D721Med (cell line): ENCODE measurements at regions not wholly inside any gene's neighbourhood (a gene's known extent, or its start where the extent isn't known, plus 50 kb on each side); places are given as distances from the start of the nearest gene placed in this dataset.
A peak's percentile ranks its signal among the peaks of the same experiment; 100 is the strongest.

Source experiments
- DNase-seq: peaks from one replicate; pipeline ENCODE4 v3.0.0; 2011; ENCODE audit warnings: low spot score; ENCODE audit not compliant: insufficient read length
- FAIRE-seq: peaks from 2 replicates; lab custom pipeline; 2011; peaks lifted over from hg19 to GRCh38; lab: Jason Lieb, UNC
- TF ChIP-seq, protein P1 (sequence below): IDR thresholded peaks from 2 replicates; pipeline ENCODE4 v1.5.1; 2012; ENCODE audit warnings: mild to moderate bottlenecking, control low read depth; ENCODE audit not compliant: insufficient read depth; ENCODE audit errors: missing control alignments

DNA sequence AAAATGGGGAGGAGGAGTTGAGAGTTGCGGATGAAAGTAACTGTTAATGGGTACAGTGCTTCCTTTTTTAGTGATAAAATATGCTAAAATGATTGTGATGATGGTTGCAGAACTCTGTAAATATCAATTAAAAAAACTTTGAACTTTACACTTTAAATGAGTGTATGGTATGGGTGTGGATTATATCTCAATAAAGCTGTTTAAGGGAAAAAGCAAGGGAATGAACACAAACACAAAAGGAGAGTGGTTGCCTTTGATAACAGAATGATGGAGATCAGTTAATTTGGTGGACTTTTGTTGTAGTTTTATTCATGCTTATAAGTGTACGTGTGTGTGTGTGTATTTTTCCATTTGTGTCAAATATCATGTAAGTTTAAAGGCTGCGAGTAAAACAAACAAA is 186.1 kb downstream of the ZNF608 start:
- TF ChIP-seq, protein P1, sequence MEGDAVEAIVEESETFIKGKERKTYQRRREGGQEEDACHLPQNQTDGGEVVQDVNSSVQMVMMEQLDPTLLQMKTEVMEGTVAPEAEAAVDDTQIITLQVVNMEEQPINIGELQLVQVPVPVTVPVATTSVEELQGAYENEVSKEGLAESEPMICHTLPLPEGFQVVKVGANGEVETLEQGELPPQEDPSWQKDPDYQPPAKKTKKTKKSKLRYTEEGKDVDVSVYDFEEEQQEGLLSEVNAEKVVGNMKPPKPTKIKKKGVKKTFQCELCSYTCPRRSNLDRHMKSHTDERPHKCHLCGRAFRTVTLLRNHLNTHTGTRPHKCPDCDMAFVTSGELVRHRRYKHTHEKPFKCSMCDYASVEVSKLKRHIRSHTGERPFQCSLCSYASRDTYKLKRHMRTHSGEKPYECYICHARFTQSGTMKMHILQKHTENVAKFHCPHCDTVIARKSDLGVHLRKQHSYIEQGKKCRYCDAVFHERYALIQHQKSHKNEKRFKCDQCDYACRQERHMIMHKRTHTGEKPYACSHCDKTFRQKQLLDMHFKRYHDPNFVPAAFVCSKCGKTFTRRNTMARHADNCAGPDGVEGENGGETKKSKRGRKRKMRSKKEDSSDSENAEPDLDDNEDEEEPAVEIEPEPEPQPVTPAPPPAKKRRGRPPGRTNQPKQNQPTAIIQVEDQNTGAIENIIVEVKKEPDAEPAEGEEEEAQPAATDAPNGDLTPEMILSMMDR, result no peak
- no peak for DNase-seq
- FAIRE-seq, result no peak

DNA sequence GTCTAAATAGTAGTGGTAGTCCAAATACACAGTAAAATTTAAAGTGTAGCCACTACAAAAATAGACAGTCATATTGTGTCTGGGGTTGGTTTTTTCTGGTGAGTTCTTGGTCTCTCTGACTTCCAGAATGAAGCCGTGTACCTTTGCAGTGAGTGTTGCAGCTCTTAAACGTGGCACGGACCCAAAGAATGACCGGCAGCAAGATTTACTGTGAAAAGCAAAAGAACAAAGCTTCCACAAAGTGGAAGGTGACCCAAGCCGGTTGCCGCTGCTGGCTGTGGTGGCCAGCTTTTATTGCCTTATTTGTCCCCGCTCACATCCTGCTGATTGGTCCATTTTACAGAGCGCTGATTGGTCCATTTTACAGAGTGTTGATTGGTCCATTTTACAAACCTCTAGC is 188.7 kb downstream of the ZNF608 start:
- DNase-seq, result no peak
- TF ChIP-seq, protein P1, result no peak
- FAIRE-seq, result no peak

DNA sequence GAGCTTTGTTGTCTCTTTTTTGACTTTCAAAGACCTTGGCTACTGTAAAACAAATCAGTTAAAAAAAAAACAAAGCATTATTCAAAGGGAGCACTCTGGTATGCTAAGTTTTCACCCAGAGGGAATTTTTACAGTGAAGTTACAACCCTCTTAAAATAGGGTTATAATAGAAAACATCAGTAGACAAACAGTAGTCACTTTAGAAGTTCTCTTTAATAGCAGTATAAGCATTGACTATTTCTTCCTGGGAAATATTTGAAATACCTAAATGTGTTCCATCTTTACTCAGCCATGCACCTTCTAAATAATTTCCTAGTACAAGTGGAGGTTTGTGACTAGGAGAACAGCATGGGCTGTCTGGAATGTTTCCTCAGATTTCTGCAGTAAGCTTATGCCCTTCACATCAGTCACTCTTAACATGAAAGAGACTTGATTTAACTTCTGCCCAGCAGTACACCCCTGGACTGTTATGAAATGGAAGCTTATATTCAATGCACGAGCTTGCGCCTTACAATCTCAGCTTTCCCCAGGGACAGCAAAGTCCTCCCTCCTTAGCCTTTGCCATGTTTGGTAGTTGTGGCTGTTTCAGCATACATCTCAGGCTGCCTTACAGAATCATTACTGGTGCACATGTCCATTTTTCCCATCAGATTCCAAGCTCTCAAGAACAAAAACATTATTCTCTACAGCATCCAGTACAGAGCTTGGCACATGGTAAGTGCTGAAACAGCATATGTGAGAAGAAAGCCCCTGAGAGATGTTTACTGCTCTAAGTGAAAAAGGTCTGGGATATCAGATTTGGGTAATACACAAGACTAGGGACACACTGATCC is 191.5 kb downstream of the ZNF608 start:
- DNase-seq (no peak), FAIRE-seq (no peak)
- TF ChIP-seq, protein P1, result no peak

DNA sequence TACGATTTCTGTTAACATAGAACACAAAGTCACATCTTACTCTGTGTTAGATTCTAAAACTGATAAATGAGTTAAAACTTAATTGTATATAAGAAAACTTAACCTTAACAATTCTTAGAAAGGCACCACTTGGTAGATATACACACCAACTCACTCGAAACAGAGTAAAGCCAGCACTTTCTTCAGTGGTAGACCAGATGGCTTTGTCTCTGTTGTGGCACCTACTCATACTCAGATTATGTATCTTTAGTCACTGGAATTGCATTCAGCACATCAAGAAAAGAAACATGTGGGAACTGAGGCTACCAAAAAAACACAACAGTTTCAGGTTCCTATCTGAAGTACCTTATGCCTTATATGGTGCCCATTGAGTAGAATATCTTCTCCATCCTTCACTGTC is 192.5 kb downstream of the ZNF608 start:
- TF ChIP-seq, protein P1, result no peak
- peak; percentile 48 for FAIRE-seq
- DNase-seq, result no peak

DNA sequence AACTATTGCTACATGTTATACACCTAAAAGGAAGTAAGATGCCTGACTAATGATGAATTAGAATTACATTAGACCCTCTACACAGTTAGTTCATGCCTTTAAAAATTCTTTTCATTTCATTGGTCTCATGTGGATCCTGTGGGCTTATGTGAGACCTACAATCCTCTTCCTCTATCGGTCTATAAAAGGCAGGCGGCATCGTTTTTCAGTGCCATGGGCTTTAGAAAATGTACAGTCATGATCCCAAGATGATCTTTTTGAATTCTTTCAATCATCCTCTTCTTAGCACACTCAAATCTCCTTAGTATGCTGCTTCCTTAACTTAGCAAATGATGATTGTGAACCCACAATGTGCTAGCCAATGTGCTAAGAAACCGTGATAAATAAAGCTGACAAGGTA is 193.9 kb downstream of the ZNF608 start:
- DNase-seq, result no peak
- FAIRE-seq, result no peak
- TF ChIP-seq, protein P1, result no peak

DNA sequence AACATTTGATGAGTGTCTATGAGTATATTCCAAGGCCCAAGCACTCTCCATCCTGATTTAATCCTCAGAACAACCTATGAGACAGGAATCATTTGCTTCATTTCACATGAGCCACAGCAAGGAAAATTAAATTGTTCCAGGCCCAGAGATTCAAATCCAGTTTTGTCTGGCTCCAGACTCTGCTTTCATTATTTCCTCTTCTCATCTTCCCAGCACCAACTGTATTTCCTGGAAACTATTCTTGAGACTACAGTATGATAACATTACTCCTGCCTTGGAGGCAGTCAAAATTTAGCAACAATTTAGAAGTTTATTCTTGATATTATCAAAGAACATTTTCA is 194.5 kb downstream of the ZNF608 start:
- TF ChIP-seq, protein P1, result no peak
- no peak for DNase-seq
- FAIRE-seq, result no peak

DNA sequence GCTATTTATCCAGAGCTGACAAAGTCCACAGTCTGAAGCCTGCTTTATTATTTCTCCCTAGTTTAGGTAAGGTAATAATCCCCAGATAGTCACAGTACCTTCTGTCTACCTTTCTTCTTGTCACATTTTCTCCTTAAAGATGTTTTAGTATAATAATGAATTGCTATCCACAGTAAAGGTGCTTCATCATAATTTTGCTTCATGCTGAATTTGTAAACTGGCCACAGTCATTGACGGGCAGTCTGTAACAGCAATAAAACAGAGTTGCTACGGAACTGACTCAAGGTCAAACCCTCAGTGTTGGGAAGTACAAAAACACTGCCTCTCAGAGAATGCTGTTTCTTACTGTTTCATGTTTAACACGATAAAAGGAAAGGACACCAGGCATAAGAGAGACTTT is 195.7 kb downstream of the ZNF608 start:
- TF ChIP-seq, protein P1, result no peak
- DNase-seq, result no peak
- no peak for FAIRE-seq
